HG03045 (cell line): ENCODE measurements at regions not wholly inside any gene's neighbourhood (a gene's known extent, or its start where the extent isn't known, plus 50 kb on each side); places are given as distances from the start of the nearest gene placed in this dataset.

ENCODE experiments used
- ATAC-seq: cut with Tn5 transposase; IDR thresholded peaks from one replicate; pipeline ENCODE4 v1.9.1; 2021; ENCODE audit warnings: mild to moderate bottlenecking, moderate library complexity; ENCODE audit not compliant: unreplicated experiment

DNA sequence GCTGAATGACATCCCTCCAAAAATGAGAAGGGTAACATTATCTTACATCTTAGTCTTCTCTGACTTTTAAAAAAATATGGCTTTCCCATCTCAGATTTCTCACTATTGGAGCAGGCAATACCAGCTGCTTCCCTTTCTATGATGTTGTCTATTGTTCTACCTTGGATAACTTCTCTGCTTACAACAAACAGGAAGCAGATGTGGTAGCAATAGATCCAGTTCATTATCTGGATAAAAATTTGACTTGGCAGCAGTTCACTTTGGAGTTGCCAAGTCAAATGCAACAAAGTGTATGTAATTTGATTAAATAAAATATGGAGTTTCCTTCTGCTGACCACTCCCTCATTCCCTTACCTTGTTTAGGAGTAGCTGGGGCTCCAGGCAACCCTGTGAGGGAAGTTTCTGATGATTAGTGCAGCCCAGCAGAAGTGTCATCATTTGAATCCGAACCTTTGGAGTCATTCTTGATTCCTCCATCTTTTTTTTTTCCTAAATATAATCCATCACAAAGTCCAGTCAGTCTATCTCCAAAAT lies 72.0 kb upstream of the GPRIN3 start:
- no peak for ATAC-seq

DNA sequence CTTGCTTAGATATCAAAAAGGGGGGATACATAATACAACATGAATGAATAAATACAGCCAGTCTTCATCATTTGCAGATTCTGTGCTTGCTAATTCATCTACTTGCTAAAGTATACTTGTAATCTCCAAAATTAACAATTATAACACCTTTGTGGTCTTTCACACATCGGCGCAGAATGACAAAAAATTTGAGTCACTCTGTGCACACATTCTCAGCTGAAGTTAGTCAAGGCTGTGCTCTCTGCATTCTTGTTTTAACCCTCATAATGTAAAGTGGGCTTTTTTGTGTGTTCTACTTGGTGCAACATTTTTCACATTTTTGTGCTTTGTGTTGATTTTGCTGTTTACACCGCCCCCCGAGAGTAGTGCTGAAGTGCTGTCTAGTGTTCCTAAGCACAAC lies 65.8 kb upstream of the GPRIN3 start:
- ATAC-seq = no peak

DNA sequence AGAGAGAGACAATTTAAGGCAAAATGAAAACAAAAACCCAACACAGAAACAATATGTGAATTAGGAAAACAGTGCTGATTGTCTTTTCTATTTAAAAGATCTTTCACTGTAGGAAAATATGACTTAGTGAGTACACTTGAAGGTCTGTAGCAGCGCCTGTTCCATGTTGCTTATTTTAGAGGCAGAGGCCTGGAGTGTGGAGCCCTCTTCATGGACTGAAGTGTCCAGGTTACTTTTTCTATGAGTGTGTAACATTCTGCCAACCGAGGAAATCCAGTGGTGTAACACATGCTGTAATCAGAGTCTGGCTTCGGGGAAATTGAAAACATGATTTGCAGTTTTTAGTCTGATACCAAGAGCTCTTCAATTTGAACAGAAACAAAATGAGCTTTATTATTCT lies 64.0 kb upstream of the GPRIN3 start:
- no peak for ATAC-seq

DNA sequence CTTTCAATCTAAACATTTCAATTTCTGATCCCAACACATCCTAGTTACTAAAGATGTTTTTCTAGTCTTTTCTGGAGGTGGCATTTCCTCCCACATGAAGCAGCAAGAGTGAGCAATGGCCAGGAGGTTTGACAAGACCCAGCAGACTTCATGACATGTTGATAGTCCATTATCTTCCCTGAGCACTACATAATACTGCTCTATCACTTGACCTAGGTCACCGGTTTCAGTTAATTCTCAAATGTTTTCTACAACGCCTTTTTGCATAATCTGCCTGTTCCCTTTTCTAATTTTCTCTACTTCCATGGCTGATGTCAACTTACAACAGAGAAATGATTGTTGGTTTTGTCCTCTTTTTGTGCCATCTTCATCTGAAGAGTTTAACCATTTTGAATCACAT lies 62.0 kb upstream of the GPRIN3 start:
- no peak for ATAC-seq

DNA sequence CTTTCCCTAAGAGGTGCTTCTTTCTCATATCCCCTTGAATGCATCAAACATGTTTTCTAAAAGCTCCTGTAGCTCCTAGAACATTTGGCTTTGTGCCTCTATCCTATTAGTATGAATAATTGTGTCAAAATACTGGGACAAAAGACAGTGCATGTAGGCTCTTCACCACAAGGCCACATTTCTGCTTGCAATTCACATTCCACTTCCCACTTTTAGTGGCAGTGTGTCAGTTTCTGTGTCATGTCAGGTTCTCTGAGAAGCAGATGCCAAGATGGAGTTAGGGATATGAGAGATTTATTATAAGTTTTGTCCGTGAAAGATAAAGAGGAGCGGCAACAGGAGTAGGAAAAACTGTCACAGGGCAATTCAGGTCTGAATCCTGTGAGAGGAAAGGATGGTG lies 61.3 kb upstream of the GPRIN3 start:
- no peak for ATAC-seq

DNA sequence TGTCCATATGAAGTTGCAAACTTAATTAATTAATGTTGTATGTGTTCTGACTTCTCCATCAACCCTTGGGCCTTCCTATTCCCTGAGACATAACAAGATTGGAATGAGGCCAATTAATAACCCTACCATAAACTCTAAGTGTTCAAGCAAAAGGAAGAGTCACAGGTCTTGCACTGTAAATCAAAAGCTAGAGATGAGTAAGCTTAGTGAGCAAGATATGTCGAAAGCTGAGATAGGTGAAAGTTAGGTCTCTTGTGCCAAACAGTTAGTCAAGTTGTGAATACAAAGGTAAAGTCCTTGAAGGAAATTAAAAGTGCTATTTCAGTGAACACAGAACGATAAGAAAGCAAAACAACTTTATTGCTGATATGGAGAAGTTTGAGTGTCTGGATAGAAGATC lies 58.2 kb upstream of the GPRIN3 start:
- no peak for ATAC-seq

DNA sequence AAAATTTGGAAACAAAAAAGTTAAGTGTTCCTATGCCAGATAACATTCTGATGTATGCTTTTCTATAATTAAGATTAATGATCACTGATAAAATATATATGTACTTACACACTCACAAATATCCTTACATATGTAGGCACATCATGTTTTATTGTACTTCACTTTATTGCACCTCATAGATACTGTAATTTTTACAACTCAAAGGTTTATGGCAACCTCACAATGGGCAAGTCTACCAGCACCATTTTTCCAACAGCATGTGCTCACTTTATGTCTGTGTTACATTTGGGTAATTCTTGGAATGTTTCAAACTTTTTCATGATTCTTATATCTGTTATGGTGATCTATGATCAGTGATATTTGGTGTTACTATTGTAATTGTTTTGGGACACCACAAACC lies 57.8 kb upstream of the GPRIN3 start:
- ATAC-seq = no peak

DNA sequence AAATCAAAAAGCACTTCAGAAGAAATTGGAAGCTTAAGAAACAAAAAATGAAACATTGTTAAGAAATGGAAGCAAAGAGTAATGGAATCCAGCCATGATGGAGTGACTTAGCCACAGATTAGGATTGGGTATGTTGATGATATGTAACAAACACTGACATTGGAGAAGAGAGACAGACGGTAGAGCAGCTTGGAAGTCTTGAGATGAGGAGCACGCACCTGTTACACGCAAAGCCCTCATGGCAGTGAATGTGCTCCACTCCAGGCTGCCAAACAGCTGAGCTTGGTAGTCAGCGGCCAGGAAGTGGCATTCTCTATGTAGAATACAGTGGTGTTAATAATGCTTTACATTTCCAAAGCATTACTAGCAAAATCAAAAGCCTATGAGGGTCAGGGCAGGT lies 56.9 kb upstream of the GPRIN3 start:
- ATAC-seq = no peak

DNA sequence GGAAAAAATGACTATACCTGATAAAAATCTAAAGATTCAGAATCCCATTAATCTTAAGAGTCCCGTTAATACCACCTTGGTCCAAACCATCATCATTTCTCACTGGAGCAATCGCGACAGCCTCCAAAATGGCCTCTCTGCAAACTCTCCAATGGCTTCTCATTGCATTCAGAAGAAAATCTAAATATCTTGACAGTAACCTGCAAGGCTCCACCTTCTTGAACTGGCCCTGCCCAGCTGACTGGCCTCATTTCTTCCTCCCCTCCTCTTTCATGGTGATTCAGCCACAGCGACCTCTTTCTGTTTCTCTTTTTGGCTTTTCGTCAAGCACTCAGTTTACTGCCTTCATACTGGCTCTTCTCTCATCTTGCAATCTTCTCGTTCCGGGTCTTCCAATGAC lies 56.2 kb upstream of the GPRIN3 start:
- no peak for ATAC-seq

DNA sequence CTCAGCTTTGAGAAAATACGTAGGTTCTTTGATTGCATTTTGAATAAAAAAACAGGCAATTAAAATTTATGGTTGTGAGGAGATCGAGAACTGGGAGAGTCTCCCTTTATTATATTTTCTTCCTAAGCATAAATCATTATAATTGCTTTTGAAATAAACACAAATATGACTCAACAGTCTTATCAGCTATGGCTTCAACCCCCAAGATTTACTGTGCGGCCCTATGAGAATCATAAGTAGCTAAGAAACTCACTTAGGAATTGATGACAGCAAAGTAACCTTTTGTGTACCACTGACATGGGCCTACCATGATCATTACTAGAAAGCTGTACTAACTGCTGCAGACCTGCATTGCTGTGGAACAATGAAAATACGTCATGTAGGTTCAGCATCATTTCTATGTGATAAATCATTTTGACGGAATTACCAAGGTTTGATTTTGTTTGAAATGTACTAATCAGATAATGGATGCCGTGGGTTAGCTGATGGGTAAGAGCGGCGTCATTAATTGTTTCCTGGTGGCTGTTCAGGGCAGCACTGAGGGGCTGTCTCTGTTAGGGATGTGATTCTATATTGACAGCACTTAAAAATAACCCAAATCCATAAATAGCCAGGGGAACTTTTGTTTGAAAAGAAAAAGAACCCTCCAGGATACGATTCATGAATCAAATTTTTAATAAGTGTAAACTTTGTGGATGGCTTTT lies 51.5 kb upstream of the GPRIN3 start:
- ATAC-seq = no peak

DNA sequence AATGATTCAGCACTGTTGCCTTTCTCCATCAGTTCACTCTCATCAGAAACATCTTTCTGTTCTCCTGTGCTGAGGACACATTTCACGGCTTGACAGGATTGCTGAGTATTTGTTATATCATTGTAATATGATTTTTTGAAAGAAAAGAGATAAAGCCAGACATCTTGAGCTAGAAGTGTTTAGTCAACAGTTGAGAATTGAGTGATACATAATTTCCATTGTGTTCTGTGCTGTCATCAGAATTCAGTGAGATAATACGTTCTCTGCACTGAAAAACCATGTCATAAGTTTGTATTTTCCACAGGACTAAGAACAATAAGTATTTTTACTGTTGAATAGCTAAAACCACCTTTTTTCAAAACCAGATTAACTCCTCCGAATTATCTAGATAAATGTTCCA lies 50.2 kb upstream of the GPRIN3 start:
- no peak for ATAC-seq
